Dermis microvascular lymphatic vessel endothelial cell (primary cell): ENCODE measurements at regions not wholly inside any gene's neighbourhood (a gene's known extent, or its start where the extent isn't known, plus 50 kb on each side); places are given as distances from the start of the nearest gene placed in this dataset.
"Not testable (repeated sequence)": the region's sequence is repeated elsewhere in the genome, so short reads cannot be mapped to it uniquely, and the experiment has no call there.

ENCODE experiments used
- DNase-seq, 2 donors: peaks; one replicate each; pipeline versions ENCODE4 v3.0.0 to v3.0.0-alpha.2; 2010; ENCODE audit warnings: low read depth in 2 of 2

GRCh38 chr7:153190986-153191385 lies 431.4 kb downstream of the ACTR3B start:
- no peak for DNase-seq

DNA sequence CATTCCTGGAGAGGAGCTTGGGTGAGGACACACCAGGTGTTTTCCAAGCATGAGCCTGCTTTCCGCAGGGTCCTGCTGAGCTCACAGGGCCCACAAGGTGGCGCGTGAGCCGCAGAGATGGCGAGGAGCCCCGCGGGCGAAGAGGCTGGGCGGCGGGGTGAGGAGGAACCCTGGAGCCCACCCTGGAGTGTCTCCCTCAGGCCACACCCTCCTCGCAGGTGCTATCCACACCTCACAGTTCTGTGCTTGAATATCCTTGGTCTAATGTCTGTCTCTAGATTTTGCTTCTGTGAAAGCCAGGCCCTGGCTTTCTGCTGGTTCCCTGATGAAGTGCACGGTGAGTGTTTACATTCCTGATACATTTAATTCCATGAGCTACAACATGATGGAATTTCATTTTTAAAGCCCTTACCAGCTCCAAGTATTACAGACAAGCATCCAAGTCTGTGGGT lies 433.6 kb downstream of the ACTR3B start:
- no peak for DNase-seq

DNA sequence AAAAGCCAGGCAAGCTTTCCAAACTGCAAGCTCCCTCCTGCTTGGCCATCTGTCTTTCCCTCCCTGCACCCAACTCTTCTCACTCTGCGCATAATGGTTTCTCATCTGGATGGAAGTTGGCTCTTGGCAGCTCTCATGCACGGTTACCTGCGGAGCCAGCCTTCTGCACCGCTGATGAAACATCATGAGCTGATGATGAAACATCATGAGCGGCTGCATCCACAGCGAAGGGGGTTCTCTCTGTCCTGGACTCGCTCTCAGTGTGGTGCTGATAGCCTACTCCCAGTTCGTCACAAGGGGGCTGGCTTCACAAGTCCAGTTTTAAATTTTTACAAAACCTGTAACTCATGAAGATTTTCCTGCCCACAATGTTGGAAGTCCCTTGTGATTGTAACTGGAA lies 457.5 kb downstream of the ACTR3B start:
- DNase-seq = no peak

DNA sequence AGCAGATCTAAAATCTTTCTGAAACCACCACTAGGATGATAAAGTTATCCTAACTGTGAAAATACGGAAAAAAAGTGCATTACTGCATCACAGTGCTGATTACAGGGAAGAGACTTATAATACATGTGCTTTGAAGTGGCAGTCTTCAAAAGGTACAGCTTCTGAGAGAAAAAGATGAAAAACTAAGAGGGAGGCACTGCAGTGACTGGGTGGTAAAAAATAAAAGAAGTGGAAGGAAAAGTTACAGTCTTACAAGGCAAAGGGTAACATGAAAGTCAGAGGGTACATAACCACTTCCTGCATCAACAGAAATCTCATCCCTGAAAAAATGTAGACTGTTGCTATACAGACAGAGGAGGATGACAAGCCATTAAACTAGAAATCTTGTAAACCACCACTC lies 465.3 kb downstream of the ACTR3B start:
- DNase-seq = no peak

- not testable (repeated sequence) for DNase-seq
Observed at GRCh38 chr7:153245136-153245535, 485.6 kb downstream of the ACTR3B start.

DNA sequence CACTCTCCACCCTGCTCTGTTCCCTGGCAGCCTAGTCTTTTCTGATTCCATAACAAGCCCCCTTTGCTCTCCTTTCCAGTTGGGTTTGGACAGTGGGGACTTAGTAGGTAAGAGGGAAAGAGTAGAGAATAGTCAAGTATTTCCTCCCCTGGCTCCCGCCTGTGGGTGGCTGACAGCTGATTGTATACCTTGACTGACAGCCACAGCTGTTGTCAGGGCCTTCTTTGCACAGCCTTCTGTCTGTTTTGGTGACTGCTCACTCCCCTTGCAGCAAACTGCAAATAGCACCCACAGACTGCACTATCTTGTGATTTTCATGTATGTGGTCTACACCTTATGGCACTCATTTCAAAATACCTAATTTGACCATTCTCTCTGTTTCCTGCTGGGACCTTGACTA lies 486.3 kb downstream of the ACTR3B start:
- DNase-seq = no peak

DNA sequence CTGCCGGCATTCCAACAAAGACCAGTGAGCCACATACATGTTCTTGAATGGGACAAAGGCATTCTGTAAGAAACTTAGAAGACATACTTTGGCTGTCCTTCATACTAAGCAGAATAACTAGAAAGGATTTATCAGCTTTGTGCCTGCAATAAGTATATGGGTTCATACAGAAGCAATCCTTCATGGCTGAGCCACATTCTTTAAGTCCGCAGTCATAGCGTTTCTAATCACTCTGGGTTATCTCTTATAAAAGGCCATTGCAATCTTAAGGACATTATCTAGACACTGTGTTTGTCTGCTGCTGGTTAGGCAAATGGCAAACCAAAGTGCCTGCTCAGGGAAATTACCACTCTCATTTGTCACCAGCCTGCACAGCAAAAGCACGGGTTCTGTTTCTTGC lies 488.4 kb downstream of the ACTR3B start:
- DNase-seq = no peak

DNA sequence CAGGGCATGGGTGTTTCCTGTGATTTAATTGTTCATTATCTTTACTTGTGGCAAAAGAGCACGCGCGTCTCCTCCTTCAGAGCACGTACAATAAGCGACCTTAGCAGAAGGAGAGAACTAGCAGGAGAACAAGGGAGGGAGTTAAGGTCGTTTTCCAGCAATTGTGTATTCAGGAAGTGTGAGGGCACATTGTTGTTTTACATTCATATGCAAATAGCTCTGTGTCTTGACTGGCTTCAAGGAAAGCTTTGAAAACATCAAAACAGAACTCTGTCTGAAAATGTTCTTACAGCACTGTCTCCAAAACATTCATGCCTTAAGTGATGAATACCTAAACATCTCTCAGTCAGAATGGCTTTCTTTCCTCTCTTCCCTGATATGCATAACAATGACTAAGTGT lies 499.1 kb downstream of the ACTR3B start:
- DNase-seq = no peak

- no peak for DNase-seq
Observed at GRCh38 chr7:153276394-153276793, 516.8 kb downstream of the ACTR3B start.

DNA sequence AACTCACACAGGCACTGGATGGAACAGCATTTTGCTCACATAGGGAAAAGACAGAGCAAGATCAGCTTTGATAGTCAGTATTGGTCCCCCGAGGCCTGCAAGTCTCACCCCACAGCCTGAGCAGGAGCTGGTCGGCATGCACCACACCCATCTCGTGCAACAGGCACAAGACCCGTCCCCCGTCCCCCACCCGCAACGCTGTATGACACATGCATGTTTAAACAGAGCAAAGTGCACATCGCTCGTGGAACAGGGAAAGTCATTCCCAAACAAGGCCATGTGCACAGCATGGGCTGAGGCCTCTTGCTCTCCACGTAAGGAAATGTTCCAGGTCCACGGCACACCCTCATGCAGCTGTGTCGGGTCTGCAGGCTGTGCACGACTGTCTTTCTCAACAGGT lies 527.2 kb downstream of the ACTR3B start:
- no peak for DNase-seq

GRCh38 chr7:153290066-153290465 lies 530.5 kb downstream of the ACTR3B start:
- no peak for DNase-seq

DNA sequence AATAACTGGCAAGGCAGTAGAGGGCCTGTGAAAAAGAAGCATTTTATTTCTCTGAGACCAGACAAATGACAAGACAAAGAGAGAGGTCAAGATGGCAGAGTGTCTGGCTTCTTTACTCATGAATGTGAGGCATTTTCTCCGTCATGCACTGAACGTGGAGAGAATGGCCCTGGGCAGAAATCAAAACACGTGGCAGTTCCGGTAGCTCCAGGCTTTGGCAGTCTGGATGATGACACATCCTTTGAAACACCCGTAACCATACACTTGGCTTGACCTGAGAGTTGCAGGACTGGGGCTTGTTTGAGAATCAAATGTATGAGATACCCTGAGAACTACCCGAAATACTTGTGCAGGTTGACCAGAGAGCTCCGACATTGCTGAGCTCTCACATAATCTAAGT lies 537.6 kb downstream of the ACTR3B start:
- DNase-seq = no peak

GRCh38 chr7:153301936-153302335 lies 542.4 kb downstream of the ACTR3B start:
- no peak for DNase-seq

GRCh38 chr7:153320005-153320404 lies 560.5 kb downstream of the ACTR3B start:
- DNase-seq = no peak

- no peak for DNase-seq
Observed at GRCh38 chr7:153320681-153321080, 561.1 kb downstream of the ACTR3B start.

DNA sequence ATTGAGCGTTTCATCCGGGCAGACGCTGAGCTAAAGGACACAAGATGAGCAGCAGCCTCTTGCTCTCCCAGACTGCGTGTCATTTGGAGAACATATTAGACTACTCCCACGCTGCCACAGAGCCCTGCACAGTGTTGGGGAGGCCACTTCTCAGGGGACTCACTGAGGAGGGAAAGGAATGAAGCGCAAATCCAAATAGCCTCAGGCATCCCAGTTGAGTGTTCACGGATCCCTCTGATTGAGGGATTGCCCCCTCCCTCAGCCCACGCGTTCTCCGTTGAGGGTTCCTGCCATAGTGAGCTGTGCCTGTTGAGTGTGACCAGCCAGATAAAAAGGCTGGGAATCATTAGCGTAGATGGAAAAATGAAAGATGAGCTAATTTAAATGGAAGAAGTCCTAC lies 563.4 kb downstream of the ACTR3B start:
- DNase-seq = no peak

DNA sequence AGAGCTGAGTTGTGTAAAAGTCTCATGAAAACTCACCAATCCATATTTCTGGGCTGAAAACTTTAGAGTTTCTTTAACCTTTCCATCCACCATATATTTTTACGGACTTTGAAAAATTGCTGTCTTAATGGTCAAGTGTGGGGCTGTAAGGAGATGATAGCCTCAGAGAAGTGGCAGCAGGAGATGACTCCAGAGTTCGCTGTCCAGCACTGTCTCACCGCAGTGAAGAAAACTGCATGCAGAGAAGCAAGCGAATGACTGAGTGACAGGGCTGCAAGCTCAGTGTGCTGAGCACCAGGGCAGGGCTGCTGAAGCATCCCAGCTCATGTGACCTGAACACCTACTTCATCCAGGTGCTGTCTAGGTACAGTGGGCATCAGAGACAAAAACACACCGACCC lies 564.5 kb downstream of the ACTR3B start:
- DNase-seq = no peak

DNA sequence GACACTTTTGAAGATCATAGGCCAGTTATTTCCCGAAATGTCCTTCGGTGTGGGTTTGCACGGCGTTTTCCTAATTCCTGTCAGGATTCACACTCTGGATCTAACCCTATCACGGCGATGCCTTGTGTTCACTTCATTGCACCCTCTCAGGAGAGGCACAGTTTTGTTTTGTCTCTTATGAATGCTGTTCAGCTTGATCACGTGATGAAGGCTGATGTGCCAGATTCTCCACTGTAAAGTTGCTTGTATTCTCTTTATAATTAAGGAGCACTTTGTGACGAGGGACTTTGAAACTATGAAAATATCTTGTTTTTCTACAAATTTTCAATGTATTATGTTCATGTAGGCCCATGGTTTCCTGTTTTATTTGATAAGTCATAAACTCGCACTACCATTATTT lies 568.1 kb downstream of the ACTR3B start:
- DNase-seq = no peak

DNA sequence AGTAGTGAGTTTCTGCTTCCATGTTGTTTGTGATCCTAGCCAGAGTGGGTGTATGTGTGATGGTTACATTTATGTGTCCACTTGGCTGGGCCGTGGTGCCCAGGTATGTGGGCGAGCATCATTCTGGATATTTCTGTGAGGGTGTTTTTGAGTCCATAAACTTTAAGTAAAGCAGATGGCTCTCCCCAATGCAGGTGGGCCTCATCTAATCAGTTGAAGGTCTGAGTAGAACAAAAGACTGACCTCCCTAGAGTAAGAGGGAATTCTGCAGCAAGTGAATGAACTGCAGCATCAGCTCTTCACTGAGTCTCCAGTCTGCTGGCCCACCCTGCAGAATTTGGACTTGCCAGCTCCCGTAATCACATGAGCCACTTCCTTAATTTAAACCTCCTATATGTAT lies 571.9 kb downstream of the ACTR3B start:
- DNase-seq = no peak

DNA sequence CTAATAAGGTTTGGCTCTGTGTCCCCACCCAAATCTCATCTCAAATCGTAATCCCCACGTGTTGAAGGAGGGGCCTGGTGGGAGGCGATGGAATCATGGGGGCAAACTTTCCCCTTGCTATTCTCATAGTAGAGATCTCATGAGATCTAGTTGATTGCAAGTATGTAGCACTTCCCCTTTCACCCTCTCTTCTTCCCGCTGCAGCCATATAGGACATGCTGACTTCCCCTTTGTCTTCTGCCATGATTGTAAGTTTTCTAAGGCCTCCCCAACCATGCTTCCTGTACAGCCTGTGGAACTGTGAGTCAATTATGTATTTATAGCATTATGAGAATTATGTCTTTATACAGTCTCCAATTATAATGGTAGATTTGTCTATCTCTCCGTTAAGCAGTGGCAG lies 594.5 kb downstream of the ACTR3B start:
- no peak for DNase-seq

- no peak for DNase-seq
Observed at GRCh38 chr7:153370092-153370491, 610.5 kb downstream of the ACTR3B start.

DNA sequence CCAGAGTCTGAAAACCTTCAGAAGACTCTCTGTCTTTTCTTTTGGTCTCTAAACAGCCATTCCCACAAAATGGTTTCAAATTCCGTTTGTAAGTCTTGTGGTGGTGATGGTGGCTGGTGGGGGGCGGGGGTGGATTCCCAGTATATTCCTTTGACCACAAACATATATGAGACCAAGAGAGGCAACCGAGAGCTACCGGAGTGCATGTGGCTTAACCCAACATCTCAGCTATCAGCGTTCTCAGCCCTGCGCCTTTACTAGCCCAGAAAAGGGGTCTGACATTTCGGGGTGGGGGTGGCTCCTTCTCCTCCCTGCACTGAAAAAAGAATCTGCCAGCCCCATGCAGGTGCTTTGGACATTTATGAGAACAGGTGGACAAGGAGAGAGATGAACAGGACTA lies 621.1 kb downstream of the ACTR3B start:
- DNase-seq = no peak

DNA sequence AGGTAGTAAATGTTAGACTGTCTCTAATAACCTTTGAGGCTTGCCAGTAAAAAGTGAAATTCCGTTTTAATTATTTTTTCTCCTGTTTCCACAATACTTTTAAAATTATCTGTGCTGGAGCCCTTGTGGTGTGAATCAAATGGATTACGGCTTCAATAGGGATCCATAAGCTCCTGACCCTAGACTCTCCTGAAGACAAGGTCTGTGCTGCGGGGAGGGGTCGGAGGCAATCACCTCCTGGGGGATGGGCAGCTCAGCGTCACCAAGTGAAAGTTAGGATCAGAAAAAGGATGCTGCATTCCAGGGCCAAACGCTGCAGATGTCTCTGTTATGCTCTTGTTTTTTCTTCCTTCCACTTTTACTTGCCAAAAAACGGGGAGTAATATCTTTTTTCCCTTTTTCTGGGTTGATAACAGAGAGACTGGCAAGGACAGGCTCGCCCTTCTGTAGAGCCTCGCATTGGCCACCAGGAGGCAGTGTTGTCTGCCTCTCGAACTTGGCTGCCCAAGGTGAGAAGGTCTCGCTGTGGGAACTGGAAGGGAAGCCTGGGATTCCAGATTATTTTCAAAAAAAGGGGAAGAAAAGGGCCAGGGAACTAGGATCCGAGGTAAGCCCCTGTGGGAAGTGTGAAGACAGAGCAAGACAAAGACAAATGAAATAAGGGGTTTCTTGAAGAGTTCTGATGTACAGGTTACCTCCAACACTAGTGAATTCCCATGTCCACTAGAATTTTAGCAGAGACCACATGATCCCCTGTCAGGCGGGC lies 621.9 kb downstream of the ACTR3B start:
- no peak for DNase-seq

DNA sequence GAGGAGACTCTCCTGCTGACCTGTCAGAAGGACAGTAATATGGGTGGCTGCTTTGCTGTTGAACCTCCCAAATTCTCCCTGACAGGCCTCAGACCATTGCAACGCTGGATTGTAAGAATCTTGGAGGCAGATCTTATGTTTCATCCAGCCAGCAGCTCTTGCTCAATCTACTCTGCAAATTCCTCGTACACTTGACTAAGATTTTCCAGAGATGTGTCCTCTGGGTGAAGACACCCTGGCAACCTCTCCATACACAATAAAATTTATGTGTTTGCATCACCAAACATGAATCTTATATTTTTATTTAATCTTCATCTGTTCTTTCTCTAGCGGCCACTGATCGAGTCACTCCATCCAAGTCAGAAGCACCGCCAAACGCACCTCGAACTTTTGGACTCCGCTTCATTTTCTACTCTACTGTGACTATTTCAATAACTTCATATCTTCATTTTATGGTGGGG lies 623.1 kb downstream of the ACTR3B start:
- DNase-seq = no peak
